Heart left ventricle (tissue), 16 donors: ENCODE measurements at regions not wholly inside any gene's neighbourhood (a gene's known extent, or its start where the extent isn't known, plus 50 kb on each side); places are given as distances from the start of the nearest gene placed in this dataset.

ENCODE experiments used
- ATAC-seq, 4 donors: fragments of 200-7000 bp; cut with Tn5 transposase; one replicate each; pipeline ENCODE4 v1.9.1; 2020 to 2022; ENCODE audit warnings: moderate library complexity in 4 of 4, mild to moderate bottlenecking in 3 of 4, moderate number of reproducible peaks in 1 of 4
- DNase-seq, 5 donors: peaks; one replicate each; pipeline ENCODE4 v3.0.0-alpha.2; 2020
- H3K27ac ChIP-seq, 12 donors: fragments of 200-600 bp; sonication (generic) in 4 of 12; one replicate each; pipeline versions ENCODE4 v1.5.0 to v1.8.0; 2016 to 2022; ENCODE audit warnings: mild to moderate bottlenecking in 2 of 12
- H3K27me3 ChIP-seq, 9 donors: fragments of 200-600 bp; sonication (generic) in 2 of 9; one replicate each; pipeline versions ENCODE4 v1.5.1 to v1.8.0; 2016 to 2022; ENCODE audit warnings: mild to moderate bottlenecking in 3 of 9
- H3K36me3 ChIP-seq, 9 donors: fragments of 200-600 bp; sonication (generic) in 2 of 9; one replicate each; pipeline versions ENCODE4 v1.5.0 to v1.8.0; 2018 to 2022; ENCODE audit warnings: mild to moderate bottlenecking in 2 of 9
- H3K4me1 ChIP-seq, 12 donors: fragments of 200-600 bp; sonication (generic) in 4 of 12; one replicate each; pipeline versions ENCODE4 v1.5.0 to v1.8.0; 2016 to 2022; ENCODE audit warnings: mild to moderate bottlenecking in 3 of 12
- H3K4me3 ChIP-seq, 12 donors: fragments of 200-600 bp; sonication (generic) in 4 of 12; one replicate each; pipeline versions ENCODE4 v1.5.0 to v1.8.0; 2017 to 2022; ENCODE audit warnings: mild to moderate bottlenecking in 9 of 12, moderate library complexity in 4 of 12
- H3K9me3 ChIP-seq, 12 donors: fragments of 200-600 bp; sonication (generic) in 4 of 12; one replicate each; pipeline versions ENCODE4 v1.5.0 to v1.8.0; 2016 to 2022; ENCODE audit warnings: mild to moderate bottlenecking in 1 of 12
- POLR2A ChIP-seq, 2 donors: fragments of 450-650 bp; IDR thresholded peaks; one replicate each; pipeline ENCODE4 v1.6.1; 2017; ENCODE audit warnings: antibody characterized with exemption in 2 of 2, mild to moderate bottlenecking in 2 of 2, moderate library complexity in 2 of 2
- WGBS, 4 donors: extraction: QIAGEN DNeasy Blood & Tissue Kit in 2 of 4; methylation state at CpG; one replicate each; pipeline versions ENCODE4 v1.1.5 to v1.1.7; 2013 to 2018; 5-methylcytosine and 5-hydroxymethylcytosine counted together
- intact Hi-C, 10 donors: fragments of 100-400 bp; cut with DNase I; formaldehyde crosslinking; loops; one replicate each; pipeline versions ENCODE4 v1.11.1 to v1.14.2; 2022
- TF ChIP-seq, protein P1 (sequence below), 12 donors: fragments of 200-600 bp; sonication (generic) in 4 of 12; IDR thresholded peaks; one replicate each; pipeline versions ENCODE4 v1.5.0 to v1.8.0; 2018 to 2022; ENCODE audit warnings: antibody characterized with exemption in 12 of 12, mild to moderate bottlenecking in 5 of 12
- donor health status: ischemic (EF 13 %, LVEDD 7.1; RV severe dilation, severe dysfunction).
- donor health status: healthy with polysubstance abuse.
- donor health status: DM: no; HTN: yes; CAD: no.
- donor health status: DM: no; HTN: no; CAD: no.
- donor health status: ischemic (EF 25% LVEDD 6.9; RV normal size, moderate dysfunction).
- donor health status: ischemic (EF 25% LVEDD 5.7; RV mildly dilated, moderate dysfunction).
- donor health status: healthy.
- donor health status: DM: yes; HTN: yes; CAD: no.
- donor health status: ischemic (EF 35%, LVEDD 5.7; RV mildly dilated, moderate dysfunction).
- donor health status: nonischemic (EF 11% LVEDD 7.7; RV severe dilation, severe dysfunction).
- donor health status: DM: yes; HTN: yes; CAD: no.
- donor health status: PGD.
- donor health status: ischemic (EF 29% LVEDD 5.4; RV normal size, mild dysfunction).
- donor health status: nonischemic (EF 23%, LVEDD 6.1; RV moderate dilation, normal function).

GRCh38 chr14:54132496-54132895 is 175.9 kb upstream of the BMP4 start:
- TF ChIP-seq POLR2A (IDR thresholded peaks at IDR 0.05), result no peak
- TF ChIP-seq, protein P1, sequence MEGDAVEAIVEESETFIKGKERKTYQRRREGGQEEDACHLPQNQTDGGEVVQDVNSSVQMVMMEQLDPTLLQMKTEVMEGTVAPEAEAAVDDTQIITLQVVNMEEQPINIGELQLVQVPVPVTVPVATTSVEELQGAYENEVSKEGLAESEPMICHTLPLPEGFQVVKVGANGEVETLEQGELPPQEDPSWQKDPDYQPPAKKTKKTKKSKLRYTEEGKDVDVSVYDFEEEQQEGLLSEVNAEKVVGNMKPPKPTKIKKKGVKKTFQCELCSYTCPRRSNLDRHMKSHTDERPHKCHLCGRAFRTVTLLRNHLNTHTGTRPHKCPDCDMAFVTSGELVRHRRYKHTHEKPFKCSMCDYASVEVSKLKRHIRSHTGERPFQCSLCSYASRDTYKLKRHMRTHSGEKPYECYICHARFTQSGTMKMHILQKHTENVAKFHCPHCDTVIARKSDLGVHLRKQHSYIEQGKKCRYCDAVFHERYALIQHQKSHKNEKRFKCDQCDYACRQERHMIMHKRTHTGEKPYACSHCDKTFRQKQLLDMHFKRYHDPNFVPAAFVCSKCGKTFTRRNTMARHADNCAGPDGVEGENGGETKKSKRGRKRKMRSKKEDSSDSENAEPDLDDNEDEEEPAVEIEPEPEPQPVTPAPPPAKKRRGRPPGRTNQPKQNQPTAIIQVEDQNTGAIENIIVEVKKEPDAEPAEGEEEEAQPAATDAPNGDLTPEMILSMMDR (IDR thresholded peaks at IDR 0.05), result no peak
- no peaks in the 10 kb centered on the region for H3K9me3 ChIP-seq

GRCh38 chr14:54133896-54134295 is 177.3 kb upstream of the BMP4 start:
- no peak overlapping the region for H3K4me3 ChIP-seq
- H3K27me3 ChIP-seq, result no peaks in the 10 kb centered on the region
- no peak for DNase-seq
- peaks cover 0 to 5% (median 0%) of the 10 kb centered on the region in 12 donors for H3K4me1 ChIP-seq
- TF ChIP-seq, protein P1 (IDR thresholded peaks at IDR 0.05), result no peak
- no peak for TF ChIP-seq POLR2A (IDR thresholded peaks at IDR 0.05)
- H3K9me3 ChIP-seq, result no peaks in the 10 kb centered on the region
- no peak overlapping the region for H3K27ac ChIP-seq
- no peak for ATAC-seq
- no peaks in the 10 kb centered on the region for H3K36me3 ChIP-seq
- intact Hi-C loops, result no loop called here
- 59 to 73% (median 64%) methylated on average over 3 of the region's 3 CpGs for WGBS, 4 donors

More at GRCh38 chr14:54132496-54132895, 175.9 kb upstream of the BMP4 start:
- Histone ChIP-seq H3K27ac (no peak overlapping the region), H3K4me3 (no peak overlapping the region), H3K36me3 (no peaks in the 10 kb centered on the region), H3K27me3 (no peaks in the 10 kb centered on the region), H3K4me1 (peaks cover 0 to 5% (median 0%) of the 10 kb centered on the region in 12 donors)
- intact Hi-C loops, result no loop called here
- DNase-seq, result no peak
- WGBS, 4 donors, result 95 to 96% (median 96%) methylated on average over 3 of the region's 3 CpGs
- no peak for ATAC-seq

- Histone ChIP-seq H3K27me3 (no peaks in the 10 kb centered on the region), H3K9me3 (no peaks in the 10 kb centered on the region), H3K4me1 (peaks cover 0 to 5% (median 0%) of the 10 kb centered on the region in 12 donors), H3K36me3 (no peaks in the 10 kb centered on the region), H3K4me3 (no peak overlapping the region), H3K27ac (no peak overlapping the region)
- DNase-seq, result no peak
- intact Hi-C loops, result no loop called here
- ATAC-seq, result no peak
- no peak for TF ChIP-seq POLR2A (IDR thresholded peaks at IDR 0.05)
- TF ChIP-seq, protein P1 (IDR thresholded peaks at IDR 0.05), result no peak
- 79 to 85% (median 83%) methylated on average over 3 of the region's 3 CpGs for WGBS, 4 donors
Observed at GRCh38 chr14:54135804-54136280, 179.2 kb upstream of the BMP4 start.

DNA sequence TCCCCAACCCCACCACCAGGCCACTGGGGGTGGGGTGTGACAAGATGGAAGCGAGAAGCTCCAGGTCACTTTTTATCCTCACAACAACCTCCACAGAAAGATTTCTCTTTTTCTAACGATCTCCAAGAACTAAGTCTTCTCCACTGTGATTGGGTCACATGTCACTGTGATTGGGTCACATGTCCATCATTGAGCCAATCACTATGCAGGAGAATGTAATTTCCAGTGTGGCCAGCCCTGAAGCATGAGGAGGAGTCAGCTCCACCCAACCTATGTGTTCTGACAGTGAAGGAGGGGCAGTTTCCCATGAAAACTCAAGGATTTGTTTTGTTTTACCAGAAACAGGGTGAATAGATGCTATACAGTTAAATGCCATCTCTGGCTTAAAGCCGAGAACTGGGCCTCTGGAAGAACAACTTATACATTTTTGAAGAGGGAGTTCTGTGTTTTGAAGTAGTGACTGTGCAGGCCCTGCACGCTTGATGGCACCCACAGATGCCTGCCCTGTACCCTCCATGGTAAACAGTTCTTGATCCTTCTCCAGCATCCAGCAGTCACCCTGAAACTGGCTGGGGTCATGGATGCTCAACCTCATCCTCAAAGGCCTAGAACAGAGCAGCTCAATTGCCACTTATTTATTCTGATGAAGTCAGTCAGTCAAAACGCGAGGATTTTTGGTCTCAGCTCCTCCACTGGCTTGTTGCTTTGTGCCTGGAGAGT is 180.4 kb upstream of the BMP4 start:
- ATAC-seq (no peak), DNase-seq (no peak)
- TF ChIP-seq, protein P1 (IDR thresholded peaks at IDR 0.05), result no peak
- no peak for TF ChIP-seq POLR2A (IDR thresholded peaks at IDR 0.05)
- Histone ChIP-seq H3K4me3 (no peak overlapping the region), H3K27ac (no peak overlapping the region), H3K36me3 (no peaks in the 10 kb centered on the region), H3K9me3 (no peaks in the 10 kb centered on the region), H3K27me3 (no peaks in the 10 kb centered on the region), H3K4me1 (peaks cover 0 to 5% (median 0%) of the 10 kb centered on the region in 12 donors)
- intact Hi-C loops, result no loop called here
- WGBS, 4 donors, result 72 to 86% (median 84%) methylated on average over 6 of the region's 6 CpGs
